Heart left ventricle (tissue), 16 donors: ENCODE measurements at regions not wholly inside any gene's neighbourhood (a gene's known extent, or its start where the extent isn't known, plus 50 kb on each side); places are given as distances from the start of the nearest gene placed in this dataset.

Experiments
- ATAC-seq, 4 donors: fragments of 200-7000 bp; cut with Tn5 transposase; one replicate each; pipeline ENCODE4 v1.9.1; 2020 to 2022; ENCODE audit warnings: moderate library complexity in 4 of 4, mild to moderate bottlenecking in 3 of 4, moderate number of reproducible peaks in 1 of 4
- DNase-seq, 5 donors: peaks; one replicate each; pipeline ENCODE4 v3.0.0-alpha.2; 2020
- H3K27ac ChIP-seq, 12 donors: fragments of 200-600 bp; sonication (generic) in 4 of 12; one replicate each; pipeline versions ENCODE4 v1.5.0 to v1.8.0; 2016 to 2022; ENCODE audit warnings: mild to moderate bottlenecking in 2 of 12
- H3K27me3 ChIP-seq, 9 donors: fragments of 200-600 bp; sonication (generic) in 2 of 9; one replicate each; pipeline versions ENCODE4 v1.5.1 to v1.8.0; 2016 to 2022; ENCODE audit warnings: mild to moderate bottlenecking in 3 of 9
- H3K36me3 ChIP-seq, 9 donors: fragments of 200-600 bp; sonication (generic) in 2 of 9; one replicate each; pipeline versions ENCODE4 v1.5.0 to v1.8.0; 2018 to 2022; ENCODE audit warnings: mild to moderate bottlenecking in 2 of 9
- H3K4me1 ChIP-seq, 12 donors: fragments of 200-600 bp; sonication (generic) in 4 of 12; one replicate each; pipeline versions ENCODE4 v1.5.0 to v1.8.0; 2016 to 2022; ENCODE audit warnings: mild to moderate bottlenecking in 3 of 12
- H3K4me3 ChIP-seq, 12 donors: fragments of 200-600 bp; sonication (generic) in 4 of 12; one replicate each; pipeline versions ENCODE4 v1.5.0 to v1.8.0; 2017 to 2022; ENCODE audit warnings: mild to moderate bottlenecking in 9 of 12, moderate library complexity in 4 of 12
- H3K9me3 ChIP-seq, 12 donors: fragments of 200-600 bp; sonication (generic) in 4 of 12; one replicate each; pipeline versions ENCODE4 v1.5.0 to v1.8.0; 2016 to 2022; ENCODE audit warnings: mild to moderate bottlenecking in 1 of 12
- CTCF ChIP-seq, 12 donors: fragments of 200-600 bp; sonication (generic) in 4 of 12; IDR thresholded peaks; one replicate each; pipeline versions ENCODE4 v1.5.0 to v1.8.0; 2018 to 2022; ENCODE audit warnings: antibody characterized with exemption in 12 of 12, mild to moderate bottlenecking in 5 of 12
- POLR2A ChIP-seq, 2 donors: fragments of 450-650 bp; IDR thresholded peaks; one replicate each; pipeline ENCODE4 v1.6.1; 2017; ENCODE audit warnings: antibody characterized with exemption in 2 of 2, mild to moderate bottlenecking in 2 of 2, moderate library complexity in 2 of 2
- WGBS, 4 donors: extraction: QIAGEN DNeasy Blood & Tissue Kit in 2 of 4; methylation state at CpG; one replicate each; pipeline versions ENCODE4 v1.1.5 to v1.1.7; 2013 to 2018; 5-methylcytosine and 5-hydroxymethylcytosine counted together
- intact Hi-C, 10 donors: fragments of 100-400 bp; cut with DNase I; formaldehyde crosslinking; loops; one replicate each; pipeline versions ENCODE4 v1.11.1 to v1.14.2; 2022
- donor health status: ischemic (EF 13 %, LVEDD 7.1; RV severe dilation, severe dysfunction).
- donor health status: healthy with polysubstance abuse.
- donor health status: DM: no; HTN: yes; CAD: no.
- donor health status: DM: no; HTN: no; CAD: no.
- donor health status: ischemic (EF 25% LVEDD 6.9; RV normal size, moderate dysfunction).
- donor health status: ischemic (EF 25% LVEDD 5.7; RV mildly dilated, moderate dysfunction).
- donor health status: healthy.
- donor health status: DM: yes; HTN: yes; CAD: no.
- donor health status: ischemic (EF 35%, LVEDD 5.7; RV mildly dilated, moderate dysfunction).
- donor health status: nonischemic (EF 11% LVEDD 7.7; RV severe dilation, severe dysfunction).
- donor health status: DM: yes; HTN: yes; CAD: no.
- donor health status: PGD.
- donor health status: ischemic (EF 29% LVEDD 5.4; RV normal size, mild dysfunction).
- donor health status: nonischemic (EF 23%, LVEDD 6.1; RV moderate dilation, normal function).

- H3K27ac ChIP-seq: no peak overlapping the region
- TF ChIP-seq CTCF (IDR thresholded peaks at IDR 0.05): no peak
- no peak for TF ChIP-seq POLR2A (IDR thresholded peaks at IDR 0.05)
- H3K36me3 ChIP-seq: no peaks in the 10 kb centered on the region
- H3K4me3 ChIP-seq: no peak overlapping the region
- peaks cover 0 to 54% (median 12%) of the 10 kb centered on the region in 12 donors for H3K9me3 ChIP-seq
- no peak for DNase-seq
- no peaks in the 10 kb centered on the region for H3K27me3 ChIP-seq
- no peak for ATAC-seq
- intact Hi-C loops: no loop called here
- no peaks in the 10 kb centered on the region for H3K4me1 ChIP-seq
Measured at GRCh38 chr11:12611352-12611751, 62.9 kb upstream of the TEAD1 start.

DNA sequence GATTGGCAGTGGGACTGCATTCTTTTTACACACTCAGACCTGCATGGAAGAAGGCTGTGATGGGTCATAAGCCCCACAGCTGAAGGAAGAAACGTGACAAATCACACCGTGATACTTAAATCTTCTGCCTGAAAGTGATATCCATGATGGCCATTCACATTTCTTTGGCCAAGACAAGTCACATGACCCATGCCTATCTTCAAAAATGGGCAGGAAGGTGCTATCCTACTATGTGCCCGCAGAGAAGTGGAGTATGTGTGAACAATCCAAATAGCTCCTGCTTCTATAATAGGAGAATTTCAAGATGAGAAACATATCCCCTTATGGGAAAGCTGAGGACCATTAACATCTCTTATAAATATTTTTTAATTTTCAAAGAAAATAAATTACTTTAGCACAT lies 56.6 kb upstream of the TEAD1 start:
- intact Hi-C loops: no loop called here
- 86 to 95% (median 95%) methylated on average over 3 of the region's 3 CpGs for WGBS, 4 donors
- Histone ChIP-seq H3K4me1 (no peaks in the 10 kb centered on the region), H3K27ac (no peak overlapping the region), H3K27me3 (no peaks in the 10 kb centered on the region), H3K9me3 (peaks cover 0 to 26% (median 0%) of the 10 kb centered on the region in 12 donors), H3K36me3 (no peaks in the 10 kb centered on the region), H3K4me3 (no peak overlapping the region)
- ATAC-seq (no peak), DNase-seq (no peak)
- TF ChIP-seq POLR2A (IDR thresholded peaks at IDR 0.05): no peak
- no peak for TF ChIP-seq CTCF (IDR thresholded peaks at IDR 0.05)

GRCh38 chr11:12618743-12619540 lies 55.3 kb upstream of the TEAD1 start:
- 61 to 95% (median 87%) methylated on average over 2 of the region's 2 CpGs for WGBS, 4 donors
- ATAC-seq: no peak

DNA sequence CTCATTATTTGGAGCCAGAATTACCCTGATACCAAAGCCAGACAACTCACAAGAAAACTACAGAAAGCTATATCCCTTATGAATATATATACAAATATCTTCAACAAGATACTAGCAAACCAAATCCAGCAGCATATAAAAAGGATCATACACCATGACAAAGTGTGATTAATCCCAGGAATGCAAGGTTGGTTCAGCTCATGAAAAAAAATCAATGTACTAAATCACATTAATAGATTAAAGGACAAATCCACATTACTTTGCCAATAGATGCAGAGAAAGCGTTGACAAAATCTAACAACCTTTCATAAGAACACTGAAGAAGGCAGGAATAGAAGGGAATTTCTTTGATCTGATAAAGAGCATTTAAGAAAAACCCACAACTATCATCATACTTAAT lies 50.4 kb upstream of the TEAD1 start:
- WGBS, 4 donors: 0 to 47% (median 21%) methylated on average over 1 of the region's 1 CpG
- no peak for ATAC-seq
- DNase-seq: no peak
- H3K36me3 ChIP-seq: no peaks in the 10 kb centered on the region
- intact Hi-C loops: no loop called here
- H3K27ac ChIP-seq: no peak overlapping the region
- H3K4me3 ChIP-seq: no peak overlapping the region
- TF ChIP-seq CTCF (IDR thresholded peaks at IDR 0.05): no peak
- no peak for TF ChIP-seq POLR2A (IDR thresholded peaks at IDR 0.05)
- H3K27me3 ChIP-seq: no peaks in the 10 kb centered on the region
- peaks cover 0 to 25% (median 14%) of the 10 kb centered on the region in 12 donors for H3K9me3 ChIP-seq
- H3K4me1 ChIP-seq: no peaks in the 10 kb centered on the region

More at GRCh38 chr11:12618743-12619540, 55.3 kb upstream of the TEAD1 start:
- intact Hi-C loops: no loop called here
- Histone ChIP-seq H3K27ac (no peak overlapping the region), H3K9me3 (peaks cover 0 to 25% (median 9%) of the 10 kb centered on the region in 12 donors), H3K4me3 (no peak overlapping the region), H3K4me1 (no peaks in the 10 kb centered on the region), H3K36me3 (no peaks in the 10 kb centered on the region), H3K27me3 (no peaks in the 10 kb centered on the region)
- TF ChIP-seq CTCF (IDR thresholded peaks at IDR 0.05): no peak
- TF ChIP-seq POLR2A (IDR thresholded peaks at IDR 0.05): no peak
- no peak for DNase-seq
